Left ventricle myocardium inferior (tissue), 1 donor: ENCODE measurements at regions not wholly inside any gene's neighbourhood (a gene's known extent, or its start where the extent isn't known, plus 50 kb on each side); places are given as distances from the start of the nearest gene placed in this dataset.
A peak's percentile ranks its signal among the peaks of the same experiment; 100 is the strongest.

Source experiments
- DNase-seq: peaks from one replicate; pipeline ENCODE4 v3.0.0-alpha.2; 2020
- H3K27ac ChIP-seq: fragments of 200-600 bp; replicated peaks from 2 replicates; pipeline ENCODE4 v1.8.0; 2021
- H3K27me3 ChIP-seq: fragments of 200-600 bp; 2 replicates; pipeline ENCODE4 v1.8.0; 2021; ENCODE audit warnings: low read depth
- H3K36me3 ChIP-seq: fragments of 200-600 bp; 2 replicates; pipeline ENCODE4 v1.8.0; 2021
- H3K4me1 ChIP-seq: fragments of 200-600 bp; 2 replicates; pipeline ENCODE4 v1.8.0; 2021
- H3K4me3 ChIP-seq: fragments of 200-600 bp; 2 replicates; pipeline ENCODE4 v1.8.0; 2021; ENCODE audit warnings: mild to moderate bottlenecking, moderate library complexity
- H3K9me3 ChIP-seq: fragments of 200-600 bp; replicated peaks from 2 replicates; pipeline ENCODE4 v1.8.0; 2021
- CTCF ChIP-seq: fragments of 200-600 bp; IDR thresholded peaks from 2 replicates; pipeline ENCODE4 v1.8.0; 2021; ENCODE audit warnings: antibody characterized with exemption, mild to moderate bottlenecking, borderline replicate concordance
- intact Hi-C: fragments of 100-400 bp; cut with micrococcal nuclease; formaldehyde crosslinking; loops from one replicate; pipeline ENCODE4 v1.11.0; 2022
- donor health status: DM: no; HTN: yes; CAD: no; lungs with severe emphysema.

GRCh38 chr21:43343095-43343991, 83.6 kb downstream of the SIK1 start:
- H3K27me3 ChIP-seq, result no peaks in the 10 kb centered on the region
- no peak overlapping the region for H3K27ac ChIP-seq
- H3K36me3 ChIP-seq, result no peaks in the 10 kb centered on the region
- intact Hi-C loops, result no loop called here
- no peak overlapping the region for H3K4me3 ChIP-seq
- TF ChIP-seq CTCF, result no peak
- H3K4me1 ChIP-seq, result peaks cover 41% of the 10 kb centered on the region
- no peaks in the 10 kb centered on the region for H3K9me3 ChIP-seq
- no peak for DNase-seq

- H3K27me3 ChIP-seq, result no peaks in the 10 kb centered on the region
These were observed 84.5 kb downstream of the SIK1 start for GRCh38 chr21:43342301-43342881.

GRCh38 chr21:43341378-43342161, 85.4 kb downstream of the SIK1 start:
- Histone ChIP-seq H3K27me3 (no peaks in the 10 kb centered on the region), H3K36me3 (no peaks in the 10 kb centered on the region), H3K9me3 (no peaks in the 10 kb centered on the region), H3K4me3 (no peak overlapping the region), H3K4me1 (peaks cover 35% of the 10 kb centered on the region), H3K27ac (no peak overlapping the region)
- peak; percentile 38 for DNase-seq
- intact Hi-C loops, result no loop called here
- TF ChIP-seq CTCF, result no peak

More at GRCh38 chr21:43342301-43342881, 84.5 kb downstream of the SIK1 start:
- no peak overlapping the region for H3K4me3 ChIP-seq
- H3K27ac ChIP-seq, result no peak overlapping the region
- H3K4me1 ChIP-seq, result peaks cover 35% of the 10 kb centered on the region
- no peaks in the 10 kb centered on the region for H3K36me3 ChIP-seq
- DNase-seq, result no peak
- TF ChIP-seq CTCF, result no peak
- no peaks in the 10 kb centered on the region for H3K9me3 ChIP-seq
- intact Hi-C loops, result no loop called here

GRCh38 chr21:43340491-43341377, 86.2 kb downstream of the SIK1 start:
- H3K27me3 ChIP-seq, result no peaks in the 10 kb centered on the region
- intact Hi-C loops, result no loop called here
- H3K4me3 ChIP-seq, result no peak overlapping the region
- peak overlapping the region; percentile 30 for H3K27ac ChIP-seq
- no peaks in the 10 kb centered on the region for H3K9me3 ChIP-seq
- no peak for TF ChIP-seq CTCF
- H3K4me1 ChIP-seq, result peaks cover 35% of the 10 kb centered on the region
- no peak for DNase-seq
- H3K36me3 ChIP-seq, result no peaks in the 10 kb centered on the region

- TF ChIP-seq CTCF, result no peak
- H3K9me3 ChIP-seq, result no peaks in the 10 kb centered on the region
- peak overlapping the region; percentile 44 for H3K27ac ChIP-seq
- peaks cover 35% of the 10 kb centered on the region for H3K4me1 ChIP-seq
- intact Hi-C loops, result no loop called here
- H3K36me3 ChIP-seq, result no peaks in the 10 kb centered on the region
- no peak overlapping the region for H3K4me3 ChIP-seq
- no peaks in the 10 kb centered on the region for H3K27me3 ChIP-seq
- DNase-seq, result peak; percentile 58
These were observed 87.3 kb downstream of the SIK1 start for GRCh38 chr21:43339668-43340067.
